ENCODE measurements at regions not wholly inside any gene's neighbourhood (a gene's known extent, or its start where the extent isn't known, plus 50 kb on each side); places are given as distances from the start of the nearest gene placed in this dataset.

- TF ChIP-seq, protein P1, sequence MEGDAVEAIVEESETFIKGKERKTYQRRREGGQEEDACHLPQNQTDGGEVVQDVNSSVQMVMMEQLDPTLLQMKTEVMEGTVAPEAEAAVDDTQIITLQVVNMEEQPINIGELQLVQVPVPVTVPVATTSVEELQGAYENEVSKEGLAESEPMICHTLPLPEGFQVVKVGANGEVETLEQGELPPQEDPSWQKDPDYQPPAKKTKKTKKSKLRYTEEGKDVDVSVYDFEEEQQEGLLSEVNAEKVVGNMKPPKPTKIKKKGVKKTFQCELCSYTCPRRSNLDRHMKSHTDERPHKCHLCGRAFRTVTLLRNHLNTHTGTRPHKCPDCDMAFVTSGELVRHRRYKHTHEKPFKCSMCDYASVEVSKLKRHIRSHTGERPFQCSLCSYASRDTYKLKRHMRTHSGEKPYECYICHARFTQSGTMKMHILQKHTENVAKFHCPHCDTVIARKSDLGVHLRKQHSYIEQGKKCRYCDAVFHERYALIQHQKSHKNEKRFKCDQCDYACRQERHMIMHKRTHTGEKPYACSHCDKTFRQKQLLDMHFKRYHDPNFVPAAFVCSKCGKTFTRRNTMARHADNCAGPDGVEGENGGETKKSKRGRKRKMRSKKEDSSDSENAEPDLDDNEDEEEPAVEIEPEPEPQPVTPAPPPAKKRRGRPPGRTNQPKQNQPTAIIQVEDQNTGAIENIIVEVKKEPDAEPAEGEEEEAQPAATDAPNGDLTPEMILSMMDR (IDR thresholded peaks at IDR 0.05; ENCODE audit: low read depth, low read length) = no peak
- DNase-seq (ENCODE audit: extremely low read depth, low read depth) = no peak
Measured at GRCh38 chr13:66040506-66040905, 1189.6 kb downstream of the PCDH9 start.

- no peak for DNase-seq (ENCODE audit: extremely low read depth, low read depth)
- TF ChIP-seq, protein P1 (IDR thresholded peaks at IDR 0.05; ENCODE audit: low read depth, low read length) = no peak
Measured at GRCh38 chr13:66037096-66037495, 1193.0 kb downstream of the PCDH9 start.

DNA sequence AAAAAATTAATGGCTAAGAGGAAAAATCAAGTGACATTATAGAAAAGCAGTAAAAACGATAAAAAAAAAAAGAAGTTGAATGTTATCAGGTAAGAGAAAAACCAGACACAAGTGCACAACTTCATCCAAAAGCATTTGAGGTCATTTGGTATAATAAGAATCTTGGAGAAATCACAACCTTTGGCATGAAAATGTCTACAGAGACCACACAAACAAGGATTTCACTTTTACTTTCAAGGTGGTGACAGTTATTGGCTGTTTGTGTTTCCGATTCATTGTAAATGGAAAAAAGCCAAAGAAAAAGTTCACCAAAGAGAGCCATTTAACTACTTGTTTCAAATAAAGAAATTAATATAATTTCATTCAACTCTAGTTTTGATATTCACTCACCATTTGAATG lies 1193.5 kb downstream of the PCDH9 start:
- TF ChIP-seq, protein P1 (IDR thresholded peaks at IDR 0.05; ENCODE audit: low read depth, low read length) = no peak
- no peak for DNase-seq (ENCODE audit: extremely low read depth, low read depth)

- TF ChIP-seq, protein P1 (IDR thresholded peaks at IDR 0.05; ENCODE audit: low read depth, low read length) = no peak
- no peak for DNase-seq (ENCODE audit: extremely low read depth, low read depth)
Measured at GRCh38 chr13:66036024-66036614, 1194.0 kb downstream of the PCDH9 start.

GRCh38 chr13:66033924-66034323 lies 1196.2 kb downstream of the PCDH9 start:
- DNase-seq (ENCODE audit: extremely low read depth, low read depth) = no peak
- TF ChIP-seq, protein P1 (IDR thresholded peaks at IDR 0.05; ENCODE audit: low read depth, low read length) = no peak

DNA sequence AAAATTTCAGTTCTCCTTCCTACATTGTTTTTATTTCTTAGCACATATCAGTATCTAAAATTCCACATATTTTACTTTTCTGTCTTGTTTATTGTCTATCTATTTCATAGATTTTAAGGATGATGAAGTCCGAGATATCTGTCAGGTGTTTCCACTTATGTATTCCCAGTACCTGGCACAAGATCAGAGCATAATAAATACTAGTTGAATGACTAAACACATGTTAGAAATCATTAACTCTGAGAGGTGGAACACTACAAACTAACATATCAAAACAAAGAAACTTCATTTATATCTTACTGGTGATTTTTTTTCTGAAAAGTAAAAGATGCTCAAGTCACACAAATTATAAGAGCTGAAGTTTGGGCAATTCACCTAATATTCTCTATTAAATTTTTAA lies 1208.3 kb downstream of the PCDH9 start:
- TF ChIP-seq, protein P1 (IDR thresholded peaks at IDR 0.05; ENCODE audit: low read depth, low read length) = no peak
- DNase-seq (ENCODE audit: extremely low read depth, low read depth) = no peak

DNA sequence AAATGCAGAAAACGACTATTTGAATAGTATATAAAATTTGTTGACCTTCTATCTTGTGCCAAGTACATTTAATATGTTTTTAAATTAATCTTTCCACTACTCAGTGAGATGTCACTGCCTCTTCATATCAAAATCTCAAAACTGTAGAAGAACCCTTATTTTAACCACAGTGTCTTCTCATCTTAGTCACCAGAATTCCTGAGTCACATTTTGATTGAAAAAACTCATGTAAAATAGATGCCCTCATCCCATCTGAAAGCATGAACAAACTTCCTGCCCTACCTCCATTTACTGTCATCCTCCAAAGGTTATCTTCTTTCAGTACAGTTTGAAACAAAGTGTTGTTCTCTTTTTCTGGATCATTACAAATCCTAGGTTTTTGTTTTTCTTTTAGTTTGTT lies 1215.4 kb downstream of the PCDH9 start:
- DNase-seq (ENCODE audit: extremely low read depth, low read depth) = no peak

More for the DNA sequence above, 1215.4 kb downstream of the PCDH9 start:
- TF ChIP-seq, protein P1 (IDR thresholded peaks at IDR 0.05; ENCODE audit: low read depth, low read length) = no peak

All from AG09319 (cell line).